GM19023 (cell line): ENCODE measurements at regions not wholly inside any gene's neighbourhood (a gene's known extent, or its start where the extent isn't known, plus 50 kb on each side); places are given as distances from the start of the nearest gene placed in this dataset.
"Not testable (repeated sequence)": the region's sequence is repeated elsewhere in the genome, so short reads cannot be mapped to it uniquely, and the experiment has no call there.

Experiments
- ATAC-seq: cut with Tn5 transposase; IDR thresholded peaks from one replicate; pipeline ENCODE4 v1.9.1; 2021; ENCODE audit warnings: mild to moderate bottlenecking, moderate library complexity; ENCODE audit not compliant: unreplicated experiment

DNA sequence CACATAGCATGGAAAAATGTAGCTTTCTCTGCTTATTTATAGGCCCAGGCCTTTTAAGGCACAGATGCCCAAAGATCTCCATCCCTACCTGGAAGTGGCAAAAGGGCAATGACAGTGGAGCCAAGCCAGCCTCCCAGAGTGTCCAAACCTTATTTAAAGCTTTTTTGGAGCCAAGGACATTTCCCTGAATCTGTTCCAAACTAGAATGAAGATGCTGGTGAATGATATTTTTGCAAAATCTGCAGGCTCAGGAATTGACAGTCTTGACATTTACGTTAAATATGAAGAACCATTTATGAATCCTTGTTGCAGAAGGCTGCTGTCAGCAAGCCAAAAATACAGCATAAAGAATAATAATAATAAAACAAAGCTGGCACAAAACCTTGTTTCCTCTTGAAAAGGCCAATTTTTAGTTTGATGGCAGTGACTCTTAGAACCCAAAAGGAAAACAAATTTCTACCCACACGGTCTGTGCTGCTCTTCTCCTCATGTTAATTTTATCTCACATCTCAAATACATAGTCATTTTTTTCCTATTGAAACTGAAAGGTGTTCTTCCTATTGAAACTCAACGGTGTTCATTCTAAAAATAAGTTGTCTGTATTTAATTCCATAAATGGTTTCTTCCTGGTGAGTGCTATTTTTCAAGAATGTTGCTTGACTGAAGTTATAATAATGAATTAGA, 206.3 kb upstream of the TBL1X start:
- ATAC-seq, result no peak

DNA sequence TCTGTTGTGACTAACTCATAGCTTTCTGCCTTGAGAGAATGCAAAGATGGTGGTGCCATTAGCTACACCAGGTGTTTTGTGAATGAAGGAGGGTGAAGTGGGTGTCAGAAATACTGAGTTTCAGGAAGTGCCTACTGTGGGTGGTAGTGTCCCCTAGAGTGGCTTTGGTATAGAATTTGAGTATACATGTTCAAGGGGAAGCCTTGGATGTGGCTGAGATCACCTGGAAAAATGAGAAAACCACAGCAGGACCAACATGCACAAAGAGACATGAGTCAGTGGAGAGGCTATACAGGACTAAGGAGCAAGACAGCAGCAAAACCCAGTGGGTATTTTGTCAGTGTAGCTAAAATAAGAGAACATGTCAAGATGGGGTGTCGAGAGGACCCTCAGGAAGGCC, 204.3 kb upstream of the TBL1X start:
- no peak for ATAC-seq

DNA sequence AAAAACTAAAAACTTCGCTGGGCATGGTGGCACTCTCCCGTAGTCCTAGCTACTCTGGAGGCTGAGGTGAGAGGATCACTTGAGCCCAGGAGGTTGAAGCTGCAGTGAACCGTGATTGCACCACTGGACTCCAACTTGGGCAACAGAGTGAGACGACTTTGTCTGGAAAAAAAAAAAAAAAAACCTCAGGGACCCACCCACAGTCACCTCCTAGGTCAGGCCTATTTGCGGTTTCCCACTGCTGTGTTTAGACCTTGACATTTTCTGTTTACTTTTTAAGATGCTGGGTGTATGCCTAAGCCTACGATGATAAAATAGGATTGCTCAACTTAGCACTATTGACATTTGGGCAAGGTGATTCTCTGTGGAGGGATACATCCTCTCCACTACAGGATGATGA, 197.4 kb upstream of the TBL1X start:
- no peak for ATAC-seq

DNA sequence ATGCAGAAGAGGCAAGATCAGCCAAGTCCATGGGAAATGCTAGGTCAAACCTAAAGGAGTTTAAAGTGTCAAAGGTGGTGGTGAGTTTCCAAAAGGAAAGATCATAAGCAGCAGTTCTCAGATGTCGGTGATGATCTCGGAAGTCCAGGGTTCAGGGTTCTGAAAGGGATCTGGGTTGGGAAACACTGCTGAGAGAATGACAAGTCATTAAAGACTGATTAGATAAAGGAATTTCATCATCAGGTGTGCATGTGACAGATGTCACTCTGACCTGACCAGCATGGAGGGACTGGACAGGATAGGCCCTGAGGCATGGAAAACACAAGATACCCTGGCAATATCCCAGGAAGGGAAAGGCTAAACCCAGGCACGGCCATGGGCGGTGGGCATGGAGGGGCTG, 195.7 kb upstream of the TBL1X start:
- ATAC-seq, result no peak

DNA sequence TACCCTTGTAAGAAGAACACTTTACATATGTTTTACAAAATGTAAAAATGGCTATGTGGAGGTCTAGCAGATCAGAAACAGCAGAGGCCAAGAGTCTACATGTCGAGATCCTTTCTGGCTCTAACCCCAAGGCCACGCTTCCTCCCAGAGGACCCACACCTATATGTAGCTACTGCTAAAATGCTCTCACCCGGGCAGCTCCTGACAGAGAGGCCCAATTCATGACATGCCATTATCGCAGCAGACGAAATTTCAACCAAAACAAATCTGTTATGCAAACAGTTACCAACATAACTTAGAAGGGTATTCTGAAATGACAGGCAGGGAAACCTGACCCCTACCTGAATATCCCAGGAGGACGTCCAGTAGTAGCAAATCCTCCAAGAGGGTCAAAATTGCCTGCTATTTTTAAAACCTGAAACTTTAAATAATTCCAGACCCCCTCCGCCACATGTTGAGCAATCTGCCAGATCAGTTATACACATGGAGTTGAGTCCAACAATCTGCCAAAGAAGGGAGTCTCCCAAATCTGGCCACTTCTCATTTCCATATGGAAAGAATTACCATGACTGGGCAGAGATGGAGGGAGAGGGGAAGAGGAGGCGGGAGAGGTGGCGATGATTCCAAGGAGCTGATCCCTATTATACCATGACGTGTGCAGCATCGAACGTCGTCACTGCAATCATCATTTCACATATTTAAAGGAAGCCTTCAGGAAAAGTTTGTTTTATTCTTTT, 192.9 kb upstream of the TBL1X start:
- no peak for ATAC-seq

DNA sequence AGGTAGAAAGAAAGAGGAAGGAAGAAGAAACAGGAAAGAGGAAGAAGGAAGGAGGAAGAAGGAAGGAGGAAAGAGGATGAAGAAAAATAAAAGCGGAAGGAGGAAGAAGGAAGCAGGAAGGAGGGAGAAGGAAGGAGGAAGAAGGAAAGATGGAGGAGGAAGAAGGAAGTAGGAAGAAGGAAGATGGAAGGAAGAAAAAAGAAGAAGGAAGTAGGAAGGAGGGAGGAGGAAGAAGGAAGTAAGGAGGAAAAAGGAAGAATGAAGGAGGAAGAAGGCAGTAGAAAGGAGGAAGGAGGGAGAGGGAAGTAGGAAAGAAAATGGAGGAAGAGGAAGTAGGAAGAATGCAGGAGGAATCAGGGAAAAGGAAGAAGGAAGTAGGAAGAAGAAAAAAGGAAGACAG, 191.1 kb upstream of the TBL1X start:
- ATAC-seq, result no peak

DNA sequence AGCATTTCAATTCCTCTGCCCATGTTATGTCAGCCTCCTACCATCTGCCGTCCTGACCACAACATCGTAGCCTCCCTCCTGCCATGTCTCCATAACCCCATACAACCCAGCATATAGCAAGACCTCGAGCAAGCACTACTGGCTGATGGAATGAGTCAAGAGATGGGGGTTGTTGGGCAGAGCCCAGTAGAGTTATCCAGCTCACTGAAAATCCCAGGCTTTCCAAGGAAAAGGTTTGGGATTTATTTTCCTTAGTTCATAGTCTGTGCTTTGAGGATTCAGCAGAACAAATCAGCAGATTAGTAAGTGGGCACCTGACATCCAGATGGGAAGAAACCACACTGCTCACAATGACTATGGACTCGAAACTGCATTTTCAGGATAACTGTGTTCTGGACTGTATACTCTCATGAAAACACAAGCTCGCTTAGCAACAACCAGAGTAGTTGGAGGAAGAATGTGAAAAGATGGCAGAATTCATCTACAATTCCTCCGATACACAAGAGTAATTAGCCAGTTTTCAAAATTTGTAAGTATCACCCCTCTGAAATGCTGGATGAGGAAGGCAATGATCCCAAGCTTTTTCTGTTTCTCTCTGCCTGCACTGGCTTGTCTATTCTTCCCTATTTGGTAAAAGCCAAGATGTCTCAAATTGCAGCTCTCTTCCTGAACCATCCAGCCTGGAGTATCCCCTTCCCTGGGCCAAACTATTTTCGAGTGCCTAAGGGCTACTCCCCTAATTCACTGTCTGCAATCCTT, 186.2 kb upstream of the TBL1X start:
- no peak for ATAC-seq

DNA sequence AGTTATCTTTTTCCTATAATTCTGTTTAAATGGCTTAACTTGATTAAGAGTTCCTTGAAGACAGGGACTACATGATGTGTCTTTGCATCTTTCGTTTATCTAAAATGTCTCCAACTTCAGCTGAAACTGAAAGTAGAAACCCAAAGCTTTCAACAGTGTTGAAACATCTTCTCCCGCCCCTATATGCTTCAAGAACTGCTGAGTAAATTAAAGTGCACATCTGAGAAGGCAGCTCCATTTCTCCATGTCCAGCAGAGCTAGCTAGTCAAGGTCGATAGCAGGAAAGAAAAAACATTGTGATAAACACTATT, 185.7 kb upstream of the TBL1X start:
- no peak for ATAC-seq

DNA sequence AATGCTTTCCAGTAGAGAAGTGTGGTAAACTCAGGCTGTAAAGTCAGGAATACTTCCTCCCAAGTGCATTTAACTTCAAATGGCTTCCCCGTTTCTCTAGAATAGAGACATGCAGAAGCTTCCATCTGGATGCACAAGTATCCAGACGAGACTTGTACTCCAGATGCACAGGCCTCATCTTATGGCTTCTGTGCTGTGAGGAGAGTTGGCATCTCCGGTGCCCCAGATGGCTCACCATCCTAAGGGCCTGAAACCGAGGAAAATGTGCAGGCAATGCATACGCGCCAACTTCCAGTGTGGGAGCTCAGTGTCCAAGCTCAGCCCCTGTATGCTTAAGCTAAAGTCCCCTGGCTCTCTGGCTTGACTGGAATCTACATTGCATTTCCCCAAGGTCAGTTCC, 184.0 kb upstream of the TBL1X start:
- ATAC-seq, result no peak

DNA sequence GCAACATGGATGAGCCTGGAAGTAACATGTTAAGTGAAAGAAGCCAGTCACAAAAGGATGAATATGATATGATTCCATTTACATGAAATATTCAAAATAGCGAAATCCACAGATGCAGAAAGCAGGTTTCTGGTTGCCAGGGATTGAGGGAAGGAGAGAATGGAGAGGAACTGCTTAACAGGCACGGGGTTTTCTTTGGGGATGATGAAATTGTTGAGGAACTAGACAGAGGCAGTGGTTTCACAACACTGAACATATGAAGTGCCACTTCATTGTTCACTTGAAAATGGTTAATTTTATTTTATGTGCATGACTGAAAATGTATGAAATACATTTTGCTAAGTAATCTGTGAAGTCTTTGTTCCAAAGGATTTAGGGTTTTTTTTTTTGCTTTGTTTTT, 182.5 kb upstream of the TBL1X start:
- no peak for ATAC-seq

DNA sequence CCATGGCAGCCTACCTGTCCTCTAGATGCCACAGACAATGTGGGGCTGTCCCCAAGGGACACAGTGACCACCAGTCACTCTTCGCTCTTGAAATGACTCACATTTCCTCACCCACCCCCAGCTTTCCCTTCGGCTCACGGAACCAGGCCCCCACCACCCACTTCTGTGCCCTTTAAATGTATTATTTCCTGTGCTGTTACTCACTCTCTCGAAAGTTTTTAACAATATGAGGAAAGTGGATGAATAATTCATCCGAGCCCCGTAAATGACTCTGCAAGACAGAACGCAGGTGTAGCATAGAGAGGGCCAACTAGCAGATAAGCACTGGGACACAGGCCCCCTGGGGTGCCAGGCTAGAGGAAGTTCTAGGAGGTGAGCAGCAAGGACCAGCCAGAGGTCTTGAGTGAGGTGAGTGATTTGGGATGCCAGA, 179.5 kb upstream of the TBL1X start:
- no peak for ATAC-seq

DNA sequence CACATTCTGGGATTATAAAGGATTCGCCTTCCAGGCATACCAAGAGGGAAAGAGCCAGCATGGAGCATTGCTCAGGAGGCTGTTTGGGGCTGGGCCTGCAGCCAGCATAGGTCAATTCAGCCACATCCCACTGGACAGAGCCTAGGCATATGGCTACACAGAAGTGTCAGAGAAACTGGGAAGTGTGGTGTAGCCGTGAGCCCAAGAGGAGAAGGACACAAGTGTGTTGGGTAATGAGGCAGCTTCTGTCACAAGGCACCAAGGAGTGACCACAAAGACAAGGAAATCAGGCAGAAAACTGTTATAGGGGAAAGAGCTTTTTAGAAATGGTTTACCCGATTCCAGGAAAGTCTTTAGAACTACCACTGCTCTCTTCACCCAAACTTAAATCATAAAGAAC, 178.6 kb upstream of the TBL1X start:
- no peak for ATAC-seq

DNA sequence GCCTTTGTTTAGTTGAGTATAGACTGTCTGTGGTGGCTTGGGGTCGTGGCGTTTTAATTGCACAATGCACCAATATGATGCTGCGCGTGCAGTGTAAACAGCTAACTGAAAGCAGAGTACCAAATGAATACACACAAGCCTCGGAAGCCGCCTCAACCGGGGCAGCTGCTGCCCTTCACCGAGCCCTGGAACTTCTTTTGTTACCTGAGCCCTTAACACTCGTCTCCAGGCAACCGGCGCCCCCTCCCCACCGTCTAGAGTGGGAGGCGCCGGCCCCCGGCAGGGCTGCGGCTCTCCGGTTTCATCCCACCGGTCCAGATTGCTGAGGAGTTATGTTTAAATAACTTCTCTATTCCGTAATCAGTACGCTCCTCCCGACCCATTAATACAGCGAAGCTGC, 173.2 kb upstream of the TBL1X start:
- no peak for ATAC-seq

DNA sequence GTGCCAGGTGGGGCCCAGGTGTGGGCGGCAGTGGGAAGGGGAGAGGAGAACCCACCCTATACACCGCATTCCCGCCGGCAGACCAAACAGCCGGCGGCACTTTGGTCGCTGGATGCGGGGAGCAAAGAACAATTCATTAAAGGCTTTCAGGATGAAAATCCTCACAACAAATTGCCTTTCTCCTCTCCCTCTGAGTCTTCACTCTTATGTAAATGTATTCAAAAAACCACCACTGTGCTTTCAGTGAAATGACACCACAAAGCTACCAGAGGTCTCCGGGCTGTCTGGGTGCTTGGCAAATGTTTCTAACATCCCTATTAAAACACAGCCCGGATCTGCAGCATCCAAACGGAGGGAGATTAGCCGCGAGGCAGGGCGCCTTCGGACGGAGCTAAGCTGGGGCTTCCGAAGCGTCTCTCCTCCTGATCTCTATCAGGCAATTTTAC, 171.8 kb upstream of the TBL1X start:
- ATAC-seq, result no peak

DNA sequence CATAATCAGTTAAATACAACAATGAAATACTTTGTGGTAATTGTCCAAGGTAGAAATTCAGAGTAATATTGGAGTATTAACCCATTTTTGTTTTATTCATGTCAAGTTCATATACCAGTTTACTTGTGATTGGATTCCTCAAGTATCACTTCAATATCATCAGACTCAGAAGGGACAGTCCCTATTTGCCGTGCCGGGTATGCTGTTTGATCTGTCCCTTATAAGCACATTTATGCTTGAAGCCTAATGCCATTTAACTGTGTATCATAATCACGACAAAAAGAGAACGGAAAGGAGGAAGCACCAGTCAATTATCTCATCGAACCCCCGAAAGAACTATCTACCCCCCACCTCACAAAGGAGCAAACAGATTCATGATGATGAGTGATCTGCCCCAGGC, 171.0 kb upstream of the TBL1X start:
- ATAC-seq, result no peak

DNA sequence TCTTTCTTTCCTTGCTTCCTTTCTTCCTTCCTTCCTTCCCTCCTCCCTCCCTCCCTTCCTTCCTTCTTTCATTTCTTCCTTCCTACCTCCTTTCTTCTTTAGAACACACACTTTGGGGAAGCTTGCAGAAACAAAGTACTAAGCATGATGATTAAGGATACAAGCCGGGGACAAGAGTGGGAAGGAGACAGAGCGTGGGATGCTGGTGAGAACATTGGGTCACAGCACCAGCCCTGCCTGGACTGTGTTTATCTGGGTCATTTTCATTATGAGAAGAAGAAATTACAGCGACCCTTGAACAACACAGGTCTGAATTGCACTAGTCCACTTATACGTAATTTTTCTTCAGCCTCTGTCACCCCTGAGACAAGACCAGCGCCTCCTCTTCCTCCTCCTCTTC, 169.3 kb upstream of the TBL1X start:
- no peak for ATAC-seq

DNA sequence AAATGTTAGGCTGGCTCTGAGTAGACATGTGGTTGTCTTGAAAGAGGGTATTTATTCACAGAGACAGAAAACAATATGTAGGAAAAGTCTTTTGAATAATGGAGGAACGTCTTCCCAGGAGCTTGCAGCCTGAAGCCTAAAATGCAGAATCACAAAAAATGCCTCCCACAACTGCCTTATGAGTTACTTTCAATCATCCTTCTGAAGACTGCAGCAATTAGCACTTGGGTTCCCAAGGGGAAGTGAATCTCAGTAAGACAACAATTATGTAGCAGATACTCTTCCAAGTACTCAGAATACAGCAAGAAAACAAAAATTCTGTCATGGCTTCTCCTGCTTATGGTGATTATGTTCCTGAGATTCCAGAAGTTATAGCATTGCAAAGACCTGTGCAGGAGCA, 166.6 kb upstream of the TBL1X start:
- ATAC-seq, result no peak

DNA sequence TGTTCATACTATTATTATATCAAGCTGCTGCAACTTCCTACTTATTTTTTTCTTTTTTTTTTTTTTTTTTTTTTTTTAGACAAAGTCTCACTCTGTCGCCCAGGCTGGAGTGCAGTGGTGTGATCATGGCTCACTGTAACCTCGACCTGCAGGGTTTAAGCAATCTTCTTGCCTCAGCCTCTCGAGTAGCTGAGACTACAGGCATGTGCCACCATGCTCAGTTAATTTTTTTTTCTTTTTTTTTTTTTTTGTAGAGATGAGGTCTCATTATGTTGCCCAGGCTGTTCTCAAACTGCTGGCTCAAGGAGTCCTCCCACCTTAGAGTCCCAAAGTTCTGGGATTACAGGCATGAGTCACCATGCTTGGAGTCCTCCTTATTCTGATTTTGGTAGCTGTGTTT, 165.2 kb upstream of the TBL1X start:
- ATAC-seq, result not testable (repeated sequence)

DNA sequence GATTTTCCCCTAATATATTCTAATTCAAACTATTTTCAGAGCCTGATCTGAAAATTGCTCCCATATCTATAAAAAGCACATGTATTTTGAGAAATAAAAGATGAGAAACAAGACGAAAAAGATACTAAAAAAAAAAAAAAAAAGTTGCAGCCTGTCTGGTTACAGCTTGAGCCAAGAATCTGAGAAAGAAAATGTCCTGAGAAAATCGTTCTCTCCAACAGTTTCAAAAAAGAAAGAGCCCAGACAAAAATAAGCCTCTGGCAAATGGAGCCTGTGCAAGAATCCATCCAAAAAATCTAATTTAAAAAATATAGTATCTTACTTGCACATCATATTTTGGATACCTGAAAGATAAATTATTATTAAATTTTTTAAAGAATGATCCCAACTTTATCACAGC, 163.0 kb upstream of the TBL1X start:
- ATAC-seq, result no peak

DNA sequence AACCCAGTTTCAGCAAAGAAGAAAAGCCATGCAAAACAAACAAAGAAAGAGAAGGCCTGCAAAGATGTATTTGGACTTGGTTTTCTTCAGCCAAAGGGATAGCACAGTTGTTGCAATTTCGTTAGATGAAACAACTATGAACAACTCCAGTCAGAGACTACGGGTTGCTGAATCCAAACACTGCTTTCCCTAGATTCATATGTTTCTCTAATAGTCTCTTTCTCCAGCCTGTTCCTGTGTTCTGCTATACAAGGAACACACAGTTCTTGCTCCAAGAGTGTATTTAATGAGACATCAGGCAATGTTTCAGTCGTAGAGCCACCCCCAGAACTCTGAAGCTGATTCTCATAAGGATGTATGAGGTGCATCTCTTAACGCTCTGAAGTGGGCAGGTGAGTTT, 162.5 kb upstream of the TBL1X start:
- no peak for ATAC-seq

DNA sequence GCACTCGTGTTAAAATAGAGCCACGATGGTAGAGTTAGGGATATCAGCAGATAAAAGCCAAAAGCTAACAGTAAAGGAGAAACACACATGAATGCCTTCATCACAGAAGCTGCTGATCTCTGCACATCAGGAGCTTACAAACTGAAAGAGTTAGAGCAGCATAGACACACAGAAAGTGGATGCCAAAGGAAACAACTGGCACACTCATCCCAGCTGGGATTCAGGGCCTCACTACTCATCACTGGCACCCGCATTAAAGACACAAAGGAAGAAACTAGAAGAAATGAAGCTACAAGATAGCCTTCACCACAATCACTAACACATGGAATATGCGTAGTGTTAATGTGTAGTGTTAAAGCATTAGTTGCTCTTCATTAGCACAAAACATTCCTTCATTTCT, 156.4 kb upstream of the TBL1X start:
- no peak for ATAC-seq

DNA sequence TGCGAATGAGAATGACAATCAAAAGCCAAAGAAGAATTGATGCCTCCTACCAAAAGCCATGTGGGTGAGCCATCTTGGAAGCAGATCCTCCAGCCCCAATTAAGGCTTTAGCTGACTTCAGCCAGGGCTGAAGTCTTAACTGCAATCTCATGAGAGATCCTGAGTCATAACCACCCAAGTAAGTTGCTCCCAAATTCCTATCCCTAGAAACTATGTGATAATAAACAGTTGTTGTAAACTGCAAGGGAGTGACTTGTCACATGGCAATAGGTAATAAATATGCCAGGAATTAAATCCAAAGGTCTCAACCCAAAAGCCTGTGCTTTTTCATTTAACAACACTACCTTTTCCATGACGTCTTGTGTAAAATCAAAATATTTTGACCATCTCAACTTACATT, 154.2 kb upstream of the TBL1X start:
- ATAC-seq, result no peak
